ENCODE measurements at regions not wholly inside any gene's neighbourhood (a gene's known extent, or its start where the extent isn't known, plus 50 kb on each side); places are given as distances from the start of the nearest gene placed in this dataset.

DNA sequence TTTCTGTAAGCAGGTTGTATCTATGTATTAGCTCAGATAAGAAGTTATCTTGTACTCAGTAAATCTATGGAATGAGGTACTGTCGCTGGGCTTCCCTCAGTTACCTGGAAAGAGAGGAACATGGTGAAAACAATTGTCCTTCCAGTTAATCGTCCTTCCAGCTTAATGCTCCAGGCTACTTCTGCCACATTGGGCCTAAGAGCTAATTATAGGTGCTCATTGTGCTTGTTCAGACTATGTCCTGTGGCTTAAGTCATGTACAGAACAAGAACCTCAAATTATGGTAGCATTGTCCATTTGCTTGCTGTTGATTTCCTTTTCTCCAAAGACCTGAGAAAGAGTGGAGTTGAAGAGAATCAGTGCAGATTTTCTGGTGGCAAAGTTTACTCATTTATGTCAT is 86.1 kb upstream of the MBL2 start:
- TF ChIP-seq, protein P1, sequence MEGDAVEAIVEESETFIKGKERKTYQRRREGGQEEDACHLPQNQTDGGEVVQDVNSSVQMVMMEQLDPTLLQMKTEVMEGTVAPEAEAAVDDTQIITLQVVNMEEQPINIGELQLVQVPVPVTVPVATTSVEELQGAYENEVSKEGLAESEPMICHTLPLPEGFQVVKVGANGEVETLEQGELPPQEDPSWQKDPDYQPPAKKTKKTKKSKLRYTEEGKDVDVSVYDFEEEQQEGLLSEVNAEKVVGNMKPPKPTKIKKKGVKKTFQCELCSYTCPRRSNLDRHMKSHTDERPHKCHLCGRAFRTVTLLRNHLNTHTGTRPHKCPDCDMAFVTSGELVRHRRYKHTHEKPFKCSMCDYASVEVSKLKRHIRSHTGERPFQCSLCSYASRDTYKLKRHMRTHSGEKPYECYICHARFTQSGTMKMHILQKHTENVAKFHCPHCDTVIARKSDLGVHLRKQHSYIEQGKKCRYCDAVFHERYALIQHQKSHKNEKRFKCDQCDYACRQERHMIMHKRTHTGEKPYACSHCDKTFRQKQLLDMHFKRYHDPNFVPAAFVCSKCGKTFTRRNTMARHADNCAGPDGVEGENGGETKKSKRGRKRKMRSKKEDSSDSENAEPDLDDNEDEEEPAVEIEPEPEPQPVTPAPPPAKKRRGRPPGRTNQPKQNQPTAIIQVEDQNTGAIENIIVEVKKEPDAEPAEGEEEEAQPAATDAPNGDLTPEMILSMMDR (IDR thresholded peaks at IDR 0.05): no peak
- TF ChIP-seq, protein P2, sequence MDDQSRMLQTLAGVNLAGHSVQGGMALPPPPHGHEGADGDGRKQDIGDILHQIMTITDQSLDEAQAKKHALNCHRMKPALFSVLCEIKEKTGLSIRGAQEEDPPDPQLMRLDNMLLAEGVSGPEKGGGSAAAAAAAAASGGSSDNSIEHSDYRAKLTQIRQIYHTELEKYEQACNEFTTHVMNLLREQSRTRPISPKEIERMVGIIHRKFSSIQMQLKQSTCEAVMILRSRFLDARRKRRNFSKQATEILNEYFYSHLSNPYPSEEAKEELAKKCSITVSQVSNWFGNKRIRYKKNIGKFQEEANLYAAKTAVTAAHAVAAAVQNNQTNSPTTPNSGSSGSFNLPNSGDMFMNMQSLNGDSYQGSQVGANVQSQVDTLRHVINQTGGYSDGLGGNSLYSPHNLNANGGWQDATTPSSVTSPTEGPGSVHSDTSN (IDR thresholded peaks at IDR 0.05): no peak

Measured in A549 (cell line).